Neural crest cell (in vitro differentiated cells): ENCODE measurements at regions not wholly inside any gene's neighbourhood (a gene's known extent, or its start where the extent isn't known, plus 50 kb on each side); places are given as distances from the start of the nearest gene placed in this dataset.

Experiments
- DNase-seq: peaks from one replicate; pipeline ENCODE4 v3.0.0; 2021; ENCODE audit warnings: low read depth, mixed read lengths, low spot score
- H3K27ac Mint-ChIP-seq: one replicate; pipeline ENCODE4 v1.8.0; 2021; ENCODE audit warnings: mild to moderate bottlenecking, mixed read lengths; ENCODE audit not compliant: unreplicated experiment
- H3K27me3 Mint-ChIP-seq: 2 replicates; pipeline ENCODE4 v1.8.0; 2021; ENCODE audit warnings: low read depth, mild to moderate bottlenecking, mixed read lengths
- H3K36me3 Mint-ChIP-seq: 2 replicates; pipeline ENCODE4 v1.8.0; 2021; ENCODE audit warnings: low read depth, mild to moderate bottlenecking, mixed read lengths
- H3K4me1 Mint-ChIP-seq: 2 replicates; pipeline ENCODE4 v1.8.0; 2021; ENCODE audit warnings: mixed read lengths
- H3K4me3 Mint-ChIP-seq: one replicate; pipeline ENCODE4 v1.8.0; 2021; ENCODE audit warnings: mild to moderate bottlenecking, mixed read lengths
- H3K9me3 Mint-ChIP-seq: 2 replicates; pipeline ENCODE4 v1.8.0; 2021; ENCODE audit warnings: mixed read lengths
- TF ChIP-seq, protein P1 (sequence below): fragments of 200-600 bp; sonication (generic); conservative IDR thresholded peaks from 2 replicates; pipeline ENCODE4 v1.5.0; 2021; ENCODE audit warnings: antibody characterized with exemption, mild to moderate bottlenecking

GRCh38 chr4:107468812-107469211 is 251.2 kb downstream of the PAPSS1 start:
- TF ChIP-seq, protein P1, sequence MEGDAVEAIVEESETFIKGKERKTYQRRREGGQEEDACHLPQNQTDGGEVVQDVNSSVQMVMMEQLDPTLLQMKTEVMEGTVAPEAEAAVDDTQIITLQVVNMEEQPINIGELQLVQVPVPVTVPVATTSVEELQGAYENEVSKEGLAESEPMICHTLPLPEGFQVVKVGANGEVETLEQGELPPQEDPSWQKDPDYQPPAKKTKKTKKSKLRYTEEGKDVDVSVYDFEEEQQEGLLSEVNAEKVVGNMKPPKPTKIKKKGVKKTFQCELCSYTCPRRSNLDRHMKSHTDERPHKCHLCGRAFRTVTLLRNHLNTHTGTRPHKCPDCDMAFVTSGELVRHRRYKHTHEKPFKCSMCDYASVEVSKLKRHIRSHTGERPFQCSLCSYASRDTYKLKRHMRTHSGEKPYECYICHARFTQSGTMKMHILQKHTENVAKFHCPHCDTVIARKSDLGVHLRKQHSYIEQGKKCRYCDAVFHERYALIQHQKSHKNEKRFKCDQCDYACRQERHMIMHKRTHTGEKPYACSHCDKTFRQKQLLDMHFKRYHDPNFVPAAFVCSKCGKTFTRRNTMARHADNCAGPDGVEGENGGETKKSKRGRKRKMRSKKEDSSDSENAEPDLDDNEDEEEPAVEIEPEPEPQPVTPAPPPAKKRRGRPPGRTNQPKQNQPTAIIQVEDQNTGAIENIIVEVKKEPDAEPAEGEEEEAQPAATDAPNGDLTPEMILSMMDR = no peak
- DNase-seq = no peak
- Mint-ChIP-seq H3K4me3 (no peak overlapping the region), H3K27me3 (no peaks in the 10 kb centered on the region), H3K36me3 (no peaks in the 10 kb centered on the region), H3K4me1 (no peaks in the 10 kb centered on the region), H3K9me3 (no peaks in the 10 kb centered on the region), H3K27ac (no peak overlapping the region)

DNA sequence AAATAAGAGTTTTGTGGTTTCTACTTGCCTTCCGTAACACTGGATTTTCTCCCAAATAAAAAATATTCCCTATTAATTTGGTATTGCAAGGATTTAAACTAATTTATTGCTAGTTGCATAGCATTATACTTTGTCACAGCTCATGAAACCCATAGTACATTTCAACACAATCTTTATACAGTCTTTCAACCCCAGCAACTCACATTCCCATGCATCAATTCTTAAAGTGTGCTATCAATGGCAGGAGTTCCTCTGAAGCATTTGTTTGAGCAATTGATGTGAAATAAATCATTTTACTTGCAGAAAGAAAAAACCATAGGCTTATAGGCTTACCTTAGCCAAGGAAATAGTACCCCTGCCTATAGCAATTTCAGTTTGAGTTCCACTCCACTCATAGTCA is 251.9 kb downstream of the PAPSS1 start:
- DNase-seq = no peak
- TF ChIP-seq, protein P1 = no peak
- Mint-ChIP-seq H3K4me1 (no peaks in the 10 kb centered on the region), H3K4me3 (no peak overlapping the region), H3K36me3 (no peaks in the 10 kb centered on the region), H3K9me3 (no peaks in the 10 kb centered on the region), H3K27ac (no peak overlapping the region), H3K27me3 (no peaks in the 10 kb centered on the region)

DNA sequence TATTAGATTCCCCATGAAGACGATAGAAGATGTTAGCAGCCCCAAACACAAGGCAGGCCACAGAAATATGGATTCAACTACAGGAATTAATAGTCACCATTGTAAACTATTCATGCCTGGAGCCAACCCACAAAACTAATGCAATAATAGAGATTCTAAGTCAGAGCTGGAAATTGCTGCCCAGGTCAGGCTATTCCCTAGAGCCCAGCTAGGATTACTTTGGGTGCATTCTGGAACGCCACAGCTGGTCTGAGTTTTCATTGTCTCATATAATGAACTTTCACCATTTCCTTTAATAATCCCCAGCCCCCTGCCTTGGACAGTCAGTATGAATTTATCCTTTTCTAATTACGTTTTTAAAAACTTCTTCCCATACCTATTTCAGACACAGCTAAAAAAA is 252.6 kb downstream of the PAPSS1 start:
- Mint-ChIP-seq H3K36me3 (no peaks in the 10 kb centered on the region), H3K27me3 (no peaks in the 10 kb centered on the region), H3K9me3 (no peaks in the 10 kb centered on the region), H3K27ac (no peak overlapping the region), H3K4me1 (no peaks in the 10 kb centered on the region), H3K4me3 (no peak overlapping the region)
- TF ChIP-seq, protein P1 = no peak
- DNase-seq = no peak

GRCh38 chr4:107458194-107458593 is 261.8 kb downstream of the PAPSS1 start:
- DNase-seq = no peak
- no peaks in the 10 kb centered on the region for H3K4me1 Mint-ChIP-seq
- H3K4me3 Mint-ChIP-seq = no peak overlapping the region
- TF ChIP-seq, protein P1 = no peak
- peaks cover 8% of the 10 kb centered on the region for H3K9me3 Mint-ChIP-seq
- H3K36me3 Mint-ChIP-seq = no peaks in the 10 kb centered on the region
- no peaks in the 10 kb centered on the region for H3K27me3 Mint-ChIP-seq
- H3K27ac Mint-ChIP-seq = no peak overlapping the region

- DNase-seq = no peak
- Mint-ChIP-seq H3K27me3 (no peaks in the 10 kb centered on the region), H3K27ac (no peak overlapping the region), H3K36me3 (no peaks in the 10 kb centered on the region), H3K9me3 (no peaks in the 10 kb centered on the region), H3K4me1 (no peaks in the 10 kb centered on the region), H3K4me3 (no peak overlapping the region)
- TF ChIP-seq, protein P1 = no peak
Measured at GRCh38 chr4:107453987-107454386, 266.0 kb downstream of the PAPSS1 start.
